ENCODE measurements at regions not wholly inside any gene's neighbourhood (a gene's known extent, or its start where the extent isn't known, plus 50 kb on each side); places are given as distances from the start of the nearest gene placed in this dataset.
"Not testable (repeated sequence)": the region's sequence is repeated elsewhere in the genome, so short reads cannot be mapped to it uniquely, and the experiment has no call there.

DNA sequence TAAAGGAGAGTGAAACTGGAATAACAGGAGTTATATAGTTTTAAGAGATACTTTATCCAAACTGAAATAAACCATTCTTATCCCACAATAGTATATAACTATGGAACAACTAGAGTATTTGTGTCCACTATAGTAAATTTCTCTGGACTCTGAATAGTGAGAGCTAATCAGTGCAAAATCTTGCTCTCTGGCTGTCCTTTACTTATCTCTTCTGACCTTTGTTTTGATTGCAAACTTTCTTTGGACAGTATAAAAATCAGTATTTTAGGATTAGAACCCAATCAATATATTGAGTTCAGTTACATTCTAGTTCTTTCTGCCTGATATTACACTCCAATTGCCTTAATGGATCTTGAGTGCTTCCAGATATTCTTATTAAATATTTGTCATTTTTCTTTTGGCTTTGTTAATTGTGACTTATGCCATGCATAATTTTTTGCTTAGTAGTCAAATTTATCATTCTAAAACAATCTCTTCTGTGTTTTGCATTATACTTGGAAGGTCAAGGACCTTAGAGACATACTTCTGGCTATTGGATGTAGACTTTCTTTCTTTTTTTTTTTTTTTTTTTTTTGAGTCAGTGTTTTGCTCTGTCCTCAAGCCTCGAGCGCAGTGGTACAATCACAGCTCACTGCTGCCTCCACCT lies 89.9 kb upstream of the AMN1 start:
- DNase-seq: no peak

DNA sequence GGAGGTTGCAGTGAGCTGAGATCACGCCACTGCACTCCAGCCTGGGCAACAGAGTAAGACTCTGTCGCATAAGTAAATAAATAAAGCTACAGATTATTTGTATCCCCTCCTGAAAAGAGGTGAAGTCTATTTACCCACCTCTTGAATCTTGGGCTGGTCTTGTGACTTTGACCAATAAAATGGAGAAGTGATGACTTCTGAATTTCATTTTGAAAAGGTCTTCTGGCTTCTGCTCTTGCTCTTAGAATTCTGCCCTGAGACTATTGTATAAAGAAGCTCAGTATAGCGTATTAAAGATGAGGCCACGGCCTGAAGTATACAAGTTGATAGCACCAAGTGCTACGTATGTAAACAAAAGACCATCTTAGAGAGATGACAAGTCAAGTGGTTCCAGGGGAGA lies 88.3 kb upstream of the AMN1 start:
- no peak for DNase-seq

DNA sequence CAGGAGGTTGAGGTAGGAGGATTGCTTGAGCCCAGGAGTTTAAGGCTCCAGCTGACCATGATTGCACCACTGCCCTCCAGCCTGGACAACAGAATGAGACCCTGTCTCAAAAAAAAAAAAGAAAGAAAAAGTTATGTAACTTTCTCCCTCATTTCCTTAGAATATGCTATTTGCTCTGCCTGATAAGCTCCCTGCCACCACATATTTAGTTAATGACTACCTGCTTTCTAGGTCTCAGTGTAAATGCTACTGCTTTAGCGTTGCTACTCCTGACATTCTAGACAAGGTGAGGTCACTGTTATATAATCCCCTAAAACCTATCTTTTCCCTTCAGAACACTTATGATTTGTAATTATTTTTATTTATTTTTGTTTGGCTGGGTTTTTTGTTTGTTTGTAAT lies 86.3 kb upstream of the AMN1 start:
- DNase-seq: no peak

DNA sequence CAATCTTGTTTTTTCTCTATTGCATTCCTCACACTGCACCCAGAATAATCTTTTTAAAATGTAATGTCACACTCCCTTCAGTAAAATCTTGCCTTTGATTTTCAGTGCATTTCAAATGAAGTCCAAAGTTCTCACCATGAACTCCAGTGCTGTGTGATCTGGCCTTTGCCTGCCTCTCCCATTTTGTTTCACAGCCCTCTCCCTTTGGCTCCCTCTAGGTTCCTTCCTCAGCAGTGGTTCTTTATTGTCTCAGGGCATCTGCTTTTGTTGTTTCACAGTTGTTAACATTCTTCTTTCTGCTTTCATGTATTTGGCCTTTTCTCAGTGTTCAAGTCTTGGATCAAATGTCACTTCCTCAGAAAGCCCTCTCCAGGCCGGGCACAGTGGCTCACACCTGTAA lies 84.5 kb upstream of the AMN1 start:
- no peak for DNase-seq

GRCh38 chr12:31807773-31808097 lies 78.9 kb upstream of the AMN1 start:
- DNase-seq: no peak

GRCh38 chr12:31807081-31807772 lies 78.4 kb upstream of the AMN1 start:
- DNase-seq: not testable (repeated sequence)

DNA sequence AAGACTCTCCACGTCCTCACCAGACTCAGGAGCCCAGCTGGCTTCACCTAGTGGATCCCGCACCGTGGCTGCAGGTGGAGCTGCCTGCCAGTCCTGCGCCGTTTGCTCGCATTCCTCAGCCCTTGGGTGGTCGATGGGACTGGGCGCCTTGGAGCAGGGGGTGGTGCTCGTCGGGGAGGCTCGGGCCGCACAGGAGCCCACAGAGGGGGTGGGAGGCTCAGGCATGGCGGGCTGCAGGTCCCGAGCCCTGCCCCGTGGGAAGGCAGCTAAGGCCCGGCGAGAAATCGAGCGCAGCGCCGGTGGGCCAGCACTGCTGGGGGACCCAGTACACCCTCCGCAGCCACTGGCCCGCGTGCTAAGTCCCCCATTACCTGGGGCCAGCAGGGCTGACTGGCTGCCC lies 76.9 kb upstream of the AMN1 start:
- DNase-seq: not testable (repeated sequence)

- not testable (repeated sequence) for DNase-seq
Observed at GRCh38 chr12:31804707-31805106, 75.9 kb upstream of the AMN1 start.

- no peak for DNase-seq
Observed at GRCh38 chr12:31804185-31804504, 75.3 kb upstream of the AMN1 start.

GRCh38 chr12:31803306-31804184 lies 74.7 kb upstream of the AMN1 start:
- DNase-seq: no peak

DNA sequence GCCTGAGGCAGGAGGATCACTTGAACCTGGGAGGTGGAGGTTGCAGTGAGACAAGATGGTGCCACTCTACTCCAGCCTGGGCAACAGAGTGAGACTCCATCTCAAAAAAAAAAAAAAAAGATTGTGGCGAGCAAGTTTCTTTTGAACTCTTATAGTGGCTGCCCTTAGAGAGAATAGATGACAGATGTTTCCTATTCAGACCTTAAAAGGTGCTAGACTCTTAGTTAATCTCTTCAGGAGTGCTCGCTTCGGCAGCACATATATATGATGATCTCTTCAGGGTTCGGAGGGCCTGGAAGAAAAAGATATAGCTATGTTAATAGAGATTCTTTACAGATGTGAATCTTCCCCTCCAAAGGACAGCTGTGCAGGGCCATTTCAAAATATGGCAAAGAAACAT lies 73.1 kb upstream of the AMN1 start:
- no peak for DNase-seq

DNA sequence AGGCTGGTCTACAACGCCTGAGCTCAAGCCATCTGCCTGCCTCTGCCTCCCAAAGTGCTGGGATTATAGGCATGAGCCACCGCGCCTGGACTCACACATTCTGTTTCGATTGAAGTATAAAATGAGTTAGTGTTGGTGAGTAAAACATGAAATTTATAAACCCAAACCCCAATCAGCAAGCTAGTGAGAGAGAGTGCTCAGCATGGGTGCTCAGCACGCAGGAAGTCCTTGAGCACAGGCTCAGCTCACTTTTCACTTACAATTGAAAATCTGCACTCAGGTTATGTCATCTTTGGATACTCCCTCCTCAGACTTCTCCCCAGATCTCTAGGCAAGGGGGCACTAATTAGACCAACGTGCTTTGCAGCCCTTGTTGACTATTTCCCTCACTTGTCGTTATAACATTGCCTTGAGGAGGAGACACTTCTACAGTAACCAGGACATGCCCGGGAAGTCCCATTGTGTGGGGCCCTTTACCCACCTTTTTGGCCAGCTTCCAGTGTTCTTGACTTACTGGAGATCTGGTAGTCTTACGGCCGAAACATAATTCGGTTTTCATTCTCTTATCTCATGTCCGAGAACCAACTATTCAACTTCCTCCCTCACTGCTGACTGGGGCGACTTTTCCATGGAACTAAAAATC lies 68.5 kb upstream of the AMN1 start:
- DNase-seq: no peak

GRCh38 chr12:31796270-31796951 lies 67.6 kb upstream of the AMN1 start:
- no peak for DNase-seq

- DNase-seq: no peak
Observed at GRCh38 chr12:31794745-31795144, 65.9 kb upstream of the AMN1 start.

DNA sequence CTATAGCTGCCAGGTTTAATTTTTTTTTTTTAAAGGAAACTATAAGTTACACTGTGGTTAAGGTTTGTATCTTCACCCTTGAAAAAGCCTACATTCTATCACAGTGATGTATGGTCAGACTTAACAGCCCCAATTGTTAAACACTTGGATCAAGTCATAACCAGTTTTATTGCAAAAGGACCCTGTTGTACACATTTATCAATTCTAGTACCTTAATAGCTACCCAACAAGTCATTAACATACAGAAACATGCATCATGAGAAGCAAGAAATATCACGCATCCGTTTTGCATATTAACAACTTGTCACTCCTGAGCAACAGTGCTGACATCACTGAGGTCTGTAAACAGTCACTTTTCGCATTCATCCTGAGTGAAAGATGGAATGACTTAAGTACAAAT lies 62.4 kb upstream of the AMN1 start:
- DNase-seq: not testable (repeated sequence)

DNA sequence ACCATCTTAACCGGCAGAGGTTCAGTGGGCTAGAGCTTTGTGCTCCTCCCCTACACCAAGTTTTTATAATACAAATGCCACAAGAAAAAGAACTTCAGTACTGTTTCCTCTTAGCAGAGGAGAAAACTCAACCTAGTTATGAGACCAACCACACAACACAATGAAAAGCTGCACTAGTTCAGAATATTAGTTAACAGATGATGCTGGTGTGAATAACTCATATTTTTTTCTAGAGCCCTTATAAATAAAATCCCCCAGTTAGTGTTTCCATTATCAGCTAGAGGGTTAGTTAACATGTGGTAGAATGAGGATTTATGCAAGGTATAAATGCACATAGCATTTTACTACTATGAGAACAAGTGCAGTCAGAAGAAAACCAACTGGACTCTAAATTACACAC lies 61.9 kb upstream of the AMN1 start:
- DNase-seq: no peak

DNA sequence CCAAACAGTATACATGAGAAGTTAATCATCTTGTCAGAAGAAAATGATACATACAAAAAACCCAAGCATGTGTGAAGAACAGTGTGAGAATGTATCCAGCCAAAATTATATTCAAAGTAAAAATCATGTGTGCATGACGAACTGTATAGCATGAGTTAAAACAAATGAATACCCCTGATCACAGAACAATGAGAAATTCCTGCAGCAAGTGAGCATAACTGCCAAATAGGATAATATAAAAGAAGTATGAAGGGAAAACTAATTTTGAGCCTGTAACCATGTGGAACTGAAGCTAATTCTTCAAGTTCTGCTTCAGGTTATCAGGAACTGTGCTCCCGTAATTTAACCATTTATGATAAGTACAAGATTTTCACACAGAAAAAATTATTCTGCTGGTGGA lies 56.5 kb upstream of the AMN1 start:
- no peak for DNase-seq

GRCh38 chr12:31783996-31784645 lies 55.3 kb upstream of the AMN1 start:
- DNase-seq: no peak

GRCh38 chr12:31783556-31783955 lies 54.7 kb upstream of the AMN1 start:
- no peak for DNase-seq

DNA sequence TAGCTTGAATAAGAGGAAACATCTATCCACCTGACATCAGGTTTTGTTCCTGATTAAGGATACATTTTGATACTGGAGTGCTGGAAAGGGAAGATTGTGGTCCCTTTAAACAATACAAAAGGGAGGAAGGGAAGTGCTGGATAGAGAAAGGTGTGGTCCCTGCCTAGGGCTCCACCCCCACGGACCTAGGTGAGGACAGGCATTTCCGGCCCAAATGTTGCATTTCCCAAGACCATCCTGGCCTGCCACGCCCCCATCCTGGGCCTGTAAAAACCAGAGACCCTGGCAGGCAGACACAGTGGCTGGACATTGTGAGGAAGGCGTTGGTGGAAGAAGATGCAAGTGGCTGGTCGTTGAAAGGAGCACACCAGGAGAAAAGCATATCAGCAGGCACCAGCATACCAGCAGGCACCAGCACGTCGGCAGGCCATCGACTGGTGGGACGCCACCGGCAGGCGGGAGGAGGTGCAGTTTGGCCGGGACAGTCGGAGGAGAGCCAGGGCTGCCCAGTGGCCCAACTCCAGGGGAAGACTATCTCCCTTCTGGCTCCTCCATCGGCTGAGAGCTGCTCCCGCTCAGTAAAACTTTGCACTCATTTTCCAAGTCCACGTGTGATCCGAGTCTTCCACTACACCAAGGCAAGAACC lies 53.2 kb upstream of the AMN1 start:
- no peak for DNase-seq

- DNase-seq: no peak
Observed at GRCh38 chr12:31780096-31780495, 51.3 kb upstream of the AMN1 start.

DNA sequence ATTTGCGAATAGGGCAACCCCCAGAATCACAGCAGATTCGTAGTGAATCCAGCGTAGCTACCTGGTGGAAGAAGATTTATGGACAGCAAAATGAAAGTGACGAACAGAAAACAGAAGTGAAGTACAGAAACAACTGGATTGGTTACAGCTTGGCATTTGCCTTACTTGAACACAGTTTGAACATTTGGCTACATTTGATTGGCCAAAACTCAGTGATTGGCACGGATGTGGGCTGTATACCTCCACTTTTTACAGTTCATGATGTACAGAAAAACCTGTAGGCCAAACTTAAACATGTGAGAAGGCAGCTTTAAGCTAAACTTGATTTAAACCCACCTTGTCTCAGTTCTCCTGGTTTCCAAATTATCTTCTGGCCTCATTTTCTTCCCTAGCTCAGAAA lies 49.9 kb upstream of the AMN1 start:
- no peak for DNase-seq

Measured in activated CD4-positive, alpha-beta T cell treated with anti-CD3 and anti-CD28 coated beads, Interleukin-2, amount 50 U/mL, for 1 hour (primary cell).